ENCODE measurements at regions not wholly inside any gene's neighbourhood (a gene's known extent, or its start where the extent isn't known, plus 50 kb on each side); places are given as distances from the start of the nearest gene placed in this dataset.

GRCh38 chr17:12485361-12485906, 180.3 kb upstream of the MYOCD start:
- no peaks in the 10 kb centered on the region for H3K4me1 ChIP-seq
- no peak overlapping the region for H3K4me3 ChIP-seq
- no peaks in the 10 kb centered on the region for H3K36me3 ChIP-seq
- intact Hi-C loops (cut with DNase I): no loop called here
- H3K9me3 ChIP-seq: no peaks in the 10 kb centered on the region
- TF ChIP-seq POLR2A (IDR thresholded peaks at IDR 0.05) (no peak), POLR2AphosphoS5 (IDR thresholded peaks at IDR 0.05; ENCODE audit: insufficient read depth in 1 of 2, low read depth in 1 of 2) (no peak)
- TF ChIP-seq, protein P1, sequence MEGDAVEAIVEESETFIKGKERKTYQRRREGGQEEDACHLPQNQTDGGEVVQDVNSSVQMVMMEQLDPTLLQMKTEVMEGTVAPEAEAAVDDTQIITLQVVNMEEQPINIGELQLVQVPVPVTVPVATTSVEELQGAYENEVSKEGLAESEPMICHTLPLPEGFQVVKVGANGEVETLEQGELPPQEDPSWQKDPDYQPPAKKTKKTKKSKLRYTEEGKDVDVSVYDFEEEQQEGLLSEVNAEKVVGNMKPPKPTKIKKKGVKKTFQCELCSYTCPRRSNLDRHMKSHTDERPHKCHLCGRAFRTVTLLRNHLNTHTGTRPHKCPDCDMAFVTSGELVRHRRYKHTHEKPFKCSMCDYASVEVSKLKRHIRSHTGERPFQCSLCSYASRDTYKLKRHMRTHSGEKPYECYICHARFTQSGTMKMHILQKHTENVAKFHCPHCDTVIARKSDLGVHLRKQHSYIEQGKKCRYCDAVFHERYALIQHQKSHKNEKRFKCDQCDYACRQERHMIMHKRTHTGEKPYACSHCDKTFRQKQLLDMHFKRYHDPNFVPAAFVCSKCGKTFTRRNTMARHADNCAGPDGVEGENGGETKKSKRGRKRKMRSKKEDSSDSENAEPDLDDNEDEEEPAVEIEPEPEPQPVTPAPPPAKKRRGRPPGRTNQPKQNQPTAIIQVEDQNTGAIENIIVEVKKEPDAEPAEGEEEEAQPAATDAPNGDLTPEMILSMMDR (IDR thresholded peaks at IDR 0.05): no peak
- no peak for DNase-seq (ENCODE audit: extremely low spot score in 2 of 2)
- no peaks in the 10 kb centered on the region for H3K27me3 ChIP-seq
- H3K27ac ChIP-seq: no peak overlapping the region

DNA sequence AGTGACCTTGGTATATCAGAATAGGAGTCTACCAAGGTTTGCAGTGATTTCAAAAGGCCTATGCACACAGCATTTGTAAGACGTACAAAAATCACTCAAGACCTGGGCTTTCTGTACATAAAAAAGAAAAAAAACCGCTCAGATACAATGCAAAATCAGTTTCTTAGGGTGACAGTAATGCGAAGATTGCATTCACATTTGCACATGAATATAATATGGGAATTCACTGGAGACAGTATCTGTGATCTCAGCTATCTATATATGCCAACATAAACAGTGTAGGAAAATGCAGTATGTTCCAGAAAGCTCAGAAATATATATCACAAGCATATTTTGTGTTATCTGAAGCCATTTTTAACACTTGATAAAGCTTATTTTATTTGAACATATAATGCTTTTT, 176.4 kb upstream of the MYOCD start:
- DNase-seq (ENCODE audit: extremely low spot score in 2 of 2): no peak
- Histone ChIP-seq H3K4me1 (no peaks in the 10 kb centered on the region), H3K36me3 (no peaks in the 10 kb centered on the region), H3K4me3 (no peak overlapping the region), H3K9me3 (no peaks in the 10 kb centered on the region), H3K27me3 (no peaks in the 10 kb centered on the region), H3K27ac (no peak overlapping the region)
- intact Hi-C loops (cut with DNase I): no loop called here
- no peak for TF ChIP-seq POLR2AphosphoS5 (IDR thresholded peaks at IDR 0.05; ENCODE audit: insufficient read depth in 1 of 2, low read depth in 1 of 2)
- TF ChIP-seq, protein P1 (IDR thresholded peaks at IDR 0.05): no peak
- no peak for TF ChIP-seq POLR2A (IDR thresholded peaks at IDR 0.05)

DNA sequence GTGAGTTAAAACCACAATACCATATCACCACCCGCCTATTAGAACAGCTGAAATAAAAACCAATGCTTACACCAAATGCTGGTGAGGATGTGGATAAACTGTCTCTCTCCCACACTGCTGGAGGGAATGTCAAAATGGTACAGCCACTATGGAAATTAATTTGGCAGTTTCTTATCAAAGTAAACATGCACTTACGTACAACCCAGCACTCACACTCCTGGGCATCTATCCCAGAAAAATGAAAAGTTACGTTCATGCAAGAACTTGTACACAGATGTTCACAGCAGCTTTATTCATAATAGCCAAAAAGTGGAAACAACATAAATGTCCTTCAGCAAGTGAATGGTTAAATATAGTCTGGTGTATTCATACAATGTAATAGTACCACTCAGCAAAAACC, 173.2 kb upstream of the MYOCD start:
- Histone ChIP-seq H3K4me3 (no peak overlapping the region), H3K27ac (no peak overlapping the region), H3K9me3 (no peaks in the 10 kb centered on the region), H3K4me1 (no peaks in the 10 kb centered on the region), H3K36me3 (no peaks in the 10 kb centered on the region), H3K27me3 (no peaks in the 10 kb centered on the region)
- intact Hi-C loops (cut with DNase I): no loop called here
- no peak for DNase-seq (ENCODE audit: extremely low spot score in 2 of 2)
- TF ChIP-seq, protein P1 (IDR thresholded peaks at IDR 0.05): no peak
- TF ChIP-seq POLR2A (IDR thresholded peaks at IDR 0.05): no peak
- no peak for TF ChIP-seq POLR2AphosphoS5 (IDR thresholded peaks at IDR 0.05; ENCODE audit: insufficient read depth in 1 of 2, low read depth in 1 of 2)

DNA sequence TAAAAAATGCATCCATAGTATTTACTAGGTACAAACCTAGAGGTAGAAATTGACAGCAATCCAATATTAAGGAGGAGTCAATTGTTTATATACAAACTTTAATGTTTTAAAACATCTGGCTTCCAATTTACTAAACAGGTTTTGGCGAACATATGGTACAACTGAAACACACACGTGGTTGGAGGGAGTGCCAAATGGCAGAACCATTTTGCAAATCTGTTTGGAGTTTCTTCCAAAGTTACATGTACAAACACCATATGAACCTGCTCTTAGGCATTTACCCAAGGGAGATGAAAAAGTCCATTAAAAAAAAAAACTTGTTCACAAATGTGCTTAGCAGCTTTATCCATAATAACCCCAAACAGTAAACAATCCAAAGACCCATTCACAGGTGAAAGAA, 159.8 kb upstream of the MYOCD start:
- Histone ChIP-seq H3K27ac (no peak overlapping the region), H3K27me3 (no peaks in the 10 kb centered on the region), H3K4me3 (no peak overlapping the region), H3K36me3 (no peaks in the 10 kb centered on the region), H3K4me1 (no peaks in the 10 kb centered on the region), H3K9me3 (no peaks in the 10 kb centered on the region)
- intact Hi-C loops (cut with DNase I): no loop called here
- no peak for TF ChIP-seq POLR2AphosphoS5 (IDR thresholded peaks at IDR 0.05; ENCODE audit: insufficient read depth in 1 of 2, low read depth in 1 of 2)
- TF ChIP-seq, protein P1 (IDR thresholded peaks at IDR 0.05): no peak
- TF ChIP-seq POLR2A (IDR thresholded peaks at IDR 0.05): no peak
- DNase-seq (ENCODE audit: extremely low spot score in 2 of 2): no peak

DNA sequence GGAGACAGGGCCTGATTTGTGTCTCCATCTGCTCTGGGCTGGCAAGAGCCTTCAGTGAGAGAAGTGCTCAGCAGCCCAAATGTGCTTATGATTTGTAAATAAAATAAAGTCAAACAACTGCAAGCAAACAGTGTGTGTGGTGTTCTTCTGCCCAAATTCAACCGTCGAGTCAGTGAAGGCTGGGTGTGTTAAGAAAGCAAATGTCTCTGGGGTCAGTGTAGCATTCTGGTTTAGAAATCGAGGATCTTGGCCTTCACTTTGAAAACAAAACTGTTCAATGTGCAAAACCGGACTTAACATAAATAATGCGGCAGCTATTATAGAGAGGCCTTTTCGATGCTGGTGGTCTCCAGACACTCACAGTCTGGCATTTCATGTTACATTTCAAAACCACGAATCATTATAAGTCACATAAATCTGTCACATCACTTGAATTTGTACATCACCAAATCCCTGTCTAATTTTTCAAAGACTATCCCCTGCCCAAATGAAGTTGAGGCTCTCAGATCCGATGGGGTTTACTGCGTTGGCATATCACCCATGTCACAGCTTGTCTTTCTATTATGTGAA, 158.6 kb upstream of the MYOCD start:
- Histone ChIP-seq H3K36me3 (no peaks in the 10 kb centered on the region), H3K4me1 (no peaks in the 10 kb centered on the region), H3K4me3 (no peak overlapping the region), H3K27me3 (no peaks in the 10 kb centered on the region), H3K27ac (no peak overlapping the region), H3K9me3 (no peaks in the 10 kb centered on the region)
- TF ChIP-seq POLR2A (IDR thresholded peaks at IDR 0.05): no peak
- TF ChIP-seq, protein P1 (IDR thresholded peaks at IDR 0.05): no peak
- TF ChIP-seq POLR2AphosphoS5 (IDR thresholded peaks at IDR 0.05; ENCODE audit: insufficient read depth in 1 of 2, low read depth in 1 of 2): no peak
- DNase-seq (ENCODE audit: extremely low spot score in 2 of 2): no peak
- intact Hi-C loops (cut with DNase I): no loop called here
